ENCODE measurements at regions not wholly inside any gene's neighbourhood (a gene's known extent, or its start where the extent isn't known, plus 50 kb on each side); places are given as distances from the start of the nearest gene placed in this dataset.
"Not testable (repeated sequence)": the region's sequence is repeated elsewhere in the genome, so short reads cannot be mapped to it uniquely, and the experiment has no call there.

- Histone ChIP-seq H3K9me3 (ENCODE audit: control insufficient read depth in 4 of 4, insufficient read depth in 3 of 4, low read length in 3 of 4) (no peaks in the 10 kb centered on the region), H3K36me3 (ENCODE audit: control insufficient read depth in 4 of 4, insufficient read depth in 4 of 4, low read length in 4 of 4) (no peaks in the 10 kb centered on the region), H3K4me1 (ENCODE audit: control insufficient read depth in 5 of 5, insufficient read depth in 5 of 5, low read length in 5 of 5) (no peaks in the 10 kb centered on the region), H3K27me3 (ENCODE audit: control insufficient read depth in 3 of 3, insufficient read depth in 3 of 3, low read length in 2 of 3) (no peaks in the 10 kb centered on the region), H3K27ac (ENCODE audit: low read depth in 1 of 2, low read length in 1 of 2) (no peak overlapping the region), H3K9ac (ENCODE audit: insufficient read depth in 1 of 2, low read length in 2 of 2) (no peak overlapping the region), H3K4me3 (no peak overlapping the region)
- no peak for ATAC-seq (ENCODE audit: insufficient read depth, low FRiP score)
- no peak for TF ChIP-seq CTCF (IDR thresholded peaks at IDR 0.05; ENCODE audit: control extremely low read depth, extremely low read depth)
- DNase-seq = no peak
Measured at GRCh38 chr4:124828382-124828781, 115.8 kb upstream of the ANKRD50 start.

DNA sequence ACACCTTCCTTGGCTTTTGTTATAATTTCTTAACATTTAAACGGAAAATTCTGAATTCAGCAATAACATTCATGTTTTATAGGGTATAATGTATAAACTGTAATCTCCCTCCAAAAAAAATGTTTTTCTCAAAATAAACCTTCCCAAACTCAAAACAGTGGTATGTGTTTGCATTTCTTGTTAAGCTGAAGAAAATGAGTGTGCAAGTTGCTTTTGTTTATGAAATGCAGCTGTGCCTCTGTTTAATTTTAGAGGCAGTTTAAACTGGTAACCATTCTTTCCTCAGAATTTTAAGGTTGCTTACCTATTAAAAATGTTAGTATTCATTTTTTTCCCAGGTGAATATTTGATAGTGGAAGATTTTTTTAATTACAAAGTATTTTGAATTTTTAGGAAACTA is 105.0 kb upstream of the ANKRD50 start:
- 85% methylated on average over 1 of the region's 1 CpG for WGBS, 2 donors
- H3K4me1 ChIP-seq (ENCODE audit: control insufficient read depth in 5 of 5, insufficient read depth in 5 of 5, low read length in 5 of 5) = no peaks in the 10 kb centered on the region
- no peaks in the 10 kb centered on the region for H3K27me3 ChIP-seq (ENCODE audit: control insufficient read depth in 3 of 3, insufficient read depth in 3 of 3, low read length in 2 of 3)
- no peak for TF ChIP-seq CTCF (IDR thresholded peaks at IDR 0.05; ENCODE audit: control extremely low read depth, extremely low read depth)
- H3K4me3 ChIP-seq = no peak overlapping the region
- H3K27ac ChIP-seq (ENCODE audit: low read depth in 1 of 2, low read length in 1 of 2) = no peak overlapping the region
- no peak overlapping the region for H3K9ac ChIP-seq (ENCODE audit: insufficient read depth in 1 of 2, low read length in 2 of 2)
- no peaks in the 10 kb centered on the region for H3K36me3 ChIP-seq (ENCODE audit: control insufficient read depth in 4 of 4, insufficient read depth in 4 of 4, low read length in 4 of 4)
- ATAC-seq (ENCODE audit: insufficient read depth, low FRiP score) = no peak
- DNase-seq = peak in 2 of 3 donors; percentile 61 to 70
- no peaks in the 10 kb centered on the region for H3K9me3 ChIP-seq (ENCODE audit: control insufficient read depth in 4 of 4, insufficient read depth in 3 of 4, low read length in 3 of 4)

- H3K27me3 ChIP-seq (ENCODE audit: control insufficient read depth in 3 of 3, insufficient read depth in 3 of 3, low read length in 2 of 3); H3K4me1 ChIP-seq (ENCODE audit: control insufficient read depth in 5 of 5, insufficient read depth in 5 of 5, low read length in 5 of 5); DNase-seq; H3K36me3 ChIP-seq (ENCODE audit: control insufficient read depth in 4 of 4, insufficient read depth in 4 of 4, low read length in 4 of 4); H3K4me3 ChIP-seq; H3K27ac ChIP-seq (ENCODE audit: low read depth in 1 of 2, low read length in 1 of 2); H3K9ac ChIP-seq (ENCODE audit: insufficient read depth in 1 of 2, low read length in 2 of 2); ATAC-seq (ENCODE audit: insufficient read depth, low FRiP score); H3K9me3 ChIP-seq (ENCODE audit: control insufficient read depth in 4 of 4, insufficient read depth in 3 of 4, low read length in 3 of 4): not testable (repeated sequence)
- 92 to 93% methylated on average over 6 of the region's 6 CpGs for WGBS, 2 donors
Measured at GRCh38 chr4:124812203-124812602, 99.7 kb upstream of the ANKRD50 start.

GRCh38 chr4:124810827-124811226 is 98.3 kb upstream of the ANKRD50 start:
- no peak overlapping the region for H3K9ac ChIP-seq (ENCODE audit: insufficient read depth in 1 of 2, low read length in 2 of 2)
- H3K36me3 ChIP-seq (ENCODE audit: control insufficient read depth in 4 of 4, insufficient read depth in 4 of 4, low read length in 4 of 4) = no peaks in the 10 kb centered on the region
- H3K4me1 ChIP-seq (ENCODE audit: control insufficient read depth in 5 of 5, insufficient read depth in 5 of 5, low read length in 5 of 5) = peaks cover 0 to 2% (median 0%) of the 10 kb centered on the region in 5 donors
- no peak overlapping the region for H3K4me3 ChIP-seq
- ATAC-seq (ENCODE audit: insufficient read depth, low FRiP score) (no peak), DNase-seq (peak in 2 of 3 donors; percentile 34 to 36)
- no peak overlapping the region for H3K27ac ChIP-seq (ENCODE audit: low read depth in 1 of 2, low read length in 1 of 2)
- H3K9me3 ChIP-seq (ENCODE audit: control insufficient read depth in 4 of 4, insufficient read depth in 3 of 4, low read length in 3 of 4) = peaks cover 0 to 5% (median 2%) of the 10 kb centered on the region in 4 donors
- no peaks in the 10 kb centered on the region for H3K27me3 ChIP-seq (ENCODE audit: control insufficient read depth in 3 of 3, insufficient read depth in 3 of 3, low read length in 2 of 3)
- TF ChIP-seq CTCF (IDR thresholded peaks at IDR 0.05; ENCODE audit: control extremely low read depth, extremely low read depth) = no peak

Measured in lung (tissue), 11 donors.